ENCODE measurements at regions not wholly inside any gene's neighbourhood (a gene's known extent, or its start where the extent isn't known, plus 50 kb on each side); places are given as distances from the start of the nearest gene placed in this dataset.

DNA sequence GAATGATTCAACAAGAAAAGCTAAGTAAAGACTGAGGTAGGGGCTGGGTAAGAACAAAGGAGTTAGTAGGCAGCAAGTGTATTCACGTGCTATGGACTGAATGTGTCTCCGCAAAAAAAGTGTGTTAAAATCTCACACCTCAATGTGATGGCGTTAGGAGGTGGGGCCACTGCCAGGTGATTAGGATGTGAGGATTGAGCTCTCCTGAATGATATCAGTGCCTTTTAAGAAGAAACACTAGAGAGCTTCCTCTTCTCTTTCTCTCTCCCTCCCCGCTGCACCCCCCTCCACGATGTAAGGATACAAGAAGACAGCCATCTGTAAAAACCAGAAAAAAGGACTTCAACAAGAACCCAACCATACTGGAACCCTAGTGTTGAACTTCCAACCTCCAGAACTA, 396.1 kb upstream of the PLXNA2 start:
- ChIA-PET POLR2A (no interaction called here), CTCF (no interaction called here)
- DNase-seq (ENCODE audit: extremely low spot score): no peak
- TF ChIP-seq L3MBTL2 (conservative IDR thresholded peaks at IDR 0.05) (no peak), FOXK2 (IDR thresholded peaks at IDR 0.05) (no peak)

DNA sequence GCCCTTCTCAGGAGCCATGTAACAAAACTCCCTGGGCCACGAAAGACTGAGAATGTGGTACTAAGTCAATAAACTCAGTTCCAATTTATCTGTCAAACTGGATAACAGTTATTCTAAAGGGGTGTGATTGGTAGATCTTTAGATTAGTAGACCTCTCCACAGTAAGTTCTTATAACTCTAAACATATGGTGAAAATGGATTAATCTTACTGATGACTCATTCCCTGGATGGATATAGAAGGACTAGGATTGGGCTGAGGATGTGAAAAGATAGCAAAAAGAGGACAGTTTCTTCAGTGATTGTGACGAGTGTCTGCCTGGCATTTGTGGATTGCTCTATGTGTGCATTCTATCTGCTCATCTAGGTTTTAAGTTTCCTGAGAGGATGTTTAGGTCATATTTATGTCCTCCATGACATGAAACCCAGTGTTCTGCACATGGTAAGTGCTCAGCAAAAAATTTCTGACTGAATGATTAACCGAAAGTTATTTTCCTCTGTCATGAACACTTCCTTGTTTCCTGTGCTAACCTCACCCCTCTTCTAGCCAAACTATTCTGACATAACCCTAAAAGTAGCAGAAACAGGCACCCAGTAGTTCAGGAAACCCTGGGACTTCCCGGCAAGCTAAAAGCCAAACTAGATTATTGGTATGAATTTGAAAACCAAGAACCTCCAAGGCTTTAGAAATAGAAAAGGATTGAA, 397.5 kb upstream of the PLXNA2 start:
- no peak for DNase-seq (ENCODE audit: extremely low spot score)
- ChIA-PET POLR2A (no interaction called here), CTCF (no interaction called here)
- TF ChIP-seq FOXK2 (IDR thresholded peaks at IDR 0.05) (no peak), FOXM1 (IDR thresholded peaks at IDR 0.05; ENCODE audit: borderline replicate concordance) (no peak), ARNT (IDR thresholded peaks at IDR 0.05) (no peak), SP1 (IDR thresholded peaks at IDR 0.05) (no peak), HDGF (IDR thresholded peaks at IDR 0.05; ENCODE audit: borderline replicate concordance) (no peak), L3MBTL2 (conservative IDR thresholded peaks at IDR 0.05) (no peak), TARDBP (IDR thresholded peaks at IDR 0.05) (no peak), CTBP1 (IDR thresholded peaks at IDR 0.05; ENCODE audit: borderline replicate concordance) (no peak), FOXA1 (IDR thresholded peaks at IDR 0.05) (no peak), BHLHE40 (IDR thresholded peaks at IDR 0.05; ENCODE audit: borderline replicate concordance) (no peak), ELF4 (IDR thresholded peaks at IDR 0.05) (no peak), SUZ12 (IDR thresholded peaks at IDR 0.05) (no peak), LEF1 (IDR thresholded peaks at IDR 0.05; ENCODE audit: borderline replicate concordance) (no peak), NFRKB (IDR thresholded peaks at IDR 0.05) (no peak), ZNF384 (IDR thresholded peaks at IDR 0.05) (no peak)
- TF ChIP-seq, protein P1, sequence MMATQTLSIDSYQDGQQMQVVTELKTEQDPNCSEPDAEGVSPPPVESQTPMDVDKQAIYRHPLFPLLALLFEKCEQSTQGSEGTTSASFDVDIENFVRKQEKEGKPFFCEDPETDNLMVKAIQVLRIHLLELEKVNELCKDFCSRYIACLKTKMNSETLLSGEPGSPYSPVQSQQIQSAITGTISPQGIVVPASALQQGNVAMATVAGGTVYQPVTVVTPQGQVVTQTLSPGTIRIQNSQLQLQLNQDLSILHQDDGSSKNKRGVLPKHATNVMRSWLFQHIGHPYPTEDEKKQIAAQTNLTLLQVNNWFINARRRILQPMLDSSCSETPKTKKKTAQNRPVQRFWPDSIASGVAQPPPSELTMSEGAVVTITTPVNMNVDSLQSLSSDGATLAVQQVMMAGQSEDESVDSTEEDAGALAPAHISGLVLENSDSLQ (IDR thresholded peaks at IDR 0.05): no peak

DNA sequence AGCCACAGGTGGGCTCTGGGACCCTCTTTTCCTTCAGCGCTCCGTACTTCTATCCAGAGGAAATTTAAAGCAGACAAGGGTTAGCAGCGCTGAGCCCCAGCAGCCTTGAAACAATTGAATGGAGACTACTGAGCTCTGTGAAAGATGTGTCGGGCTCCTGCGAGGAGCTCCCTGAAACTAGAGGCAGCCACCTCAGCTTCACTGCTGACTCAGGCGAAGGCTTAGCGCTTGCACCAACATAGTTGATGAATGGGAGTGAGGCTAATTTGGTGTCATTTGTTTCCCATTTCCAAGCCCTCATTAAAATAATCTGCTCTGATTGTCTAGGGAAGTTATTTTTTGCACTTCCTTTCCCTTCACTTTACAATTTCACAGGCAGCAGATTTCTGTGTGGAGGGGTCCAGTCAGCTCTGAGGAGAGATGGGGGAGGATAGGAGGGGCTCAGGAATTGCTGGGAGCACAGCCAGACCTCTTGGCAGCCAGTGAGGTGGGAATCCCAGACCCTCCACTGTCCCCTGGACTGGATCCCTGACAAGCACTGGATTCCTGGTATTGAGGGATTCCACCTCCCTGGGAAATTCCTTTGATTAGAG, 398.9 kb upstream of the PLXNA2 start:
- CTCF ChIA-PET: no interaction called here

DNA sequence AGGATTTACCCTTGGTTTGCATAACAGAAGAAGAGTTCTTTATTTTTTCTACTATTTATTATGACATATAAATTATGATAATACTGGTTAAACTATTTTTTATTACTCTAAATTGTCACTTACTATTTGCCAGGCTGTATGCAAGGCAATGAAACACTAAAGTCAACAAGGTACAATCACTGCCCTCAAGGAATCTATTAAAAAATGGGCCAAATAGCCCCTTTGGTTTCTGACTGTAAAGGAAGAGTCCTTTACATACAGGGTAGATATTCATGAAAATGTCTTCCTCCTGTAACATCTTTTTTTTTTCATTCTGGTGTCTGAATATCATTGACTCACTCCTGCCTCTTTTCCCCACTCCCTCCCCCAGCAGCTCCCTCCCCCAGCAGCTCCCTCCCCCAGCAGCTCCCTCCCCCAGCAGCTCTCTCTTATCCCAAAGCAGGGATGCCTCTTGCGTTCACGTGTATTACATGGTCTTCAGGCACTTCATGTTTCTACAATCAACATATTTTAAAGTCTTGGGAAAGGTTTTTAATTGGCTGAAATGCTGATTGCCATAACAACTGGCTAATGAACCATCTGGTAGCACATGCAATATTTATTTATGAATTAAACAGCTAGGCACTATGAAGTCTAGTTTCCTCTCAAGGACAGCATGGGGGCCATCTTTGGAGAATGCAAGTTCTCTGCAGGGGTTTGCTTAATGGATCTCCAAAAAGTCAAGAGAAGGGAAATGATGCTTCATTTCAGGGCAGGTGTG, 400.4 kb upstream of the PLXNA2 start:
- ChIA-PET POLR2A (no interaction called here), CTCF (interaction anchor here (0.6 kb wide), 2 partner anchors 14 to 148 kb away, joined by 3 to 4 read pairs; no protein-coding TSS in a partner anchor)
- no peak for DNase-seq (ENCODE audit: extremely low spot score)
- TF ChIP-seq ZNF384 (IDR thresholded peaks at IDR 0.05): no peak
- TF ChIP-seq HDGF (IDR thresholded peaks at IDR 0.05; ENCODE audit: borderline replicate concordance): no peak
- TF ChIP-seq ELF4 (IDR thresholded peaks at IDR 0.05): no peak

More for the DNA sequence above, 398.9 kb upstream of the PLXNA2 start:
- no peak for DNase-seq (ENCODE audit: extremely low spot score)
- POLR2A ChIA-PET: no interaction called here
- TF ChIP-seq FOXA1 (IDR thresholded peaks at IDR 0.05) (no peak), NFRKB (IDR thresholded peaks at IDR 0.05) (no peak), FOXK2 (IDR thresholded peaks at IDR 0.05) (no peak), TARDBP (IDR thresholded peaks at IDR 0.05) (no peak), ELF4 (IDR thresholded peaks at IDR 0.05) (no peak), SP1 (IDR thresholded peaks at IDR 0.05) (no peak), FOXM1 (IDR thresholded peaks at IDR 0.05; ENCODE audit: borderline replicate concordance) (no peak), L3MBTL2 (conservative IDR thresholded peaks at IDR 0.05) (no peak), LEF1 (IDR thresholded peaks at IDR 0.05; ENCODE audit: borderline replicate concordance) (no peak), HDGF (IDR thresholded peaks at IDR 0.05; ENCODE audit: borderline replicate concordance) (no peak), ZNF384 (IDR thresholded peaks at IDR 0.05) (no peak), CTBP1 (IDR thresholded peaks at IDR 0.05; ENCODE audit: borderline replicate concordance) (no peak)
- TF ChIP-seq, protein P1 (IDR thresholded peaks at IDR 0.05): no peak

DNA sequence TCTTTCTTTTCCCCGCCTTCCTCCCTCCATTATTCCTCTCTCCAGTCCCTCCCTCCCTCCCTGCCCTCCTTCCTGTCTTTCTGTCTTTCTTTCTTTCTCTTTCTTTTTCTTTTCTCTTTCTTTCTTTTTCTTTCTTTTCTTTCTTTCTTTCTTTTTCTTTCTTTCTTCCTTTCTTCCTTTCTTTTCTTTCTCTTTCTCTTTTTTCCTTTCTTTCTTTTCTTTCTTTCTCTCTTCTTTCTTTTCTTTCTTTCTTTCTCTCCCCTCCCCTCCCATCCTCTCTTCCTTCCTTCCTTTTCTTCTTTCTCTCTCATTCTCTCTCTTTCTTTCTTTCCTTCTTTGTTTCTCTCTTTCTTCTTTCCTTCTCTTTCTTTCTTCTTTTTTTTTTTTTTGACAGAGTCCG, 402.2 kb upstream of the PLXNA2 start:
- POLR2A ChIA-PET: no interaction called here
- CTCF ChIA-PET: no interaction called here
- DNase-seq (ENCODE audit: extremely low spot score): no peak
- no peak for TF ChIP-seq FOXK2 (IDR thresholded peaks at IDR 0.05)
- TF ChIP-seq NFRKB (IDR thresholded peaks at IDR 0.05): no peak
- TF ChIP-seq HDGF (IDR thresholded peaks at IDR 0.05; ENCODE audit: borderline replicate concordance): no peak
- TF ChIP-seq FOXA1 (IDR thresholded peaks at IDR 0.05): no peak
- TF ChIP-seq ARNT (IDR thresholded peaks at IDR 0.05): no peak
- no peak for TF ChIP-seq LEF1 (IDR thresholded peaks at IDR 0.05; ENCODE audit: borderline replicate concordance)
- no peak for TF ChIP-seq SUZ12 (IDR thresholded peaks at IDR 0.05)
- TF ChIP-seq TARDBP (IDR thresholded peaks at IDR 0.05): no peak
- TF ChIP-seq FOXM1 (IDR thresholded peaks at IDR 0.05; ENCODE audit: borderline replicate concordance): no peak
- no peak for TF ChIP-seq BHLHE40 (IDR thresholded peaks at IDR 0.05; ENCODE audit: borderline replicate concordance)
- no peak for TF ChIP-seq L3MBTL2 (conservative IDR thresholded peaks at IDR 0.05)
- TF ChIP-seq, protein P1 (IDR thresholded peaks at IDR 0.05): no peak
- no peak for TF ChIP-seq SP1 (IDR thresholded peaks at IDR 0.05)
- TF ChIP-seq ZNF384 (IDR thresholded peaks at IDR 0.05): no peak
- TF ChIP-seq CTBP1 (IDR thresholded peaks at IDR 0.05; ENCODE audit: borderline replicate concordance): no peak
- no peak for TF ChIP-seq ELF4 (IDR thresholded peaks at IDR 0.05)

DNA sequence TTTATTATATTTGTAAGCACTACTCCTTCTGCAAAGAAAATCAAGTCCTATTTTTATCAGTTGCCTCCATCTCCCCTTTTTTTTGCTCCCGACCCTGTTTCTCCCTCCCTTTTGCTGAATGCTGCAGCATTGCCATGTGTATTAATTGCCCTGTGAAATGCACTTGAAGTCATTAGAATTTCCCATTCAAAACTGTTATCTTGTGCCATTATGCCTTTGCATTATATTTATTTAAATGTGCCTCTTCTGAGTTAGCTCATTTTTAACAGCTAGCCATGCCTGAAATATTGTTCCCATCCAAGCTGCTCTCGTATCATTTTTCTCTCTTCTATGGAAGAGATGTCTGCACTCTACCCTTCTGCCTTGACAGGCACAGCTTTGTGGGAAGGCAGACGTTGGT, 404.0 kb upstream of the PLXNA2 start:
- no peak for TF ChIP-seq FOXA1 (IDR thresholded peaks at IDR 0.05)
- TF ChIP-seq FOXM1 (IDR thresholded peaks at IDR 0.05; ENCODE audit: borderline replicate concordance): no peak
- no peak for TF ChIP-seq FOXK2 (IDR thresholded peaks at IDR 0.05)
- no peak for TF ChIP-seq HDGF (IDR thresholded peaks at IDR 0.05; ENCODE audit: borderline replicate concordance)
- no peak for TF ChIP-seq NFRKB (IDR thresholded peaks at IDR 0.05)
- TF ChIP-seq TARDBP (IDR thresholded peaks at IDR 0.05): no peak
- no peak for TF ChIP-seq ARNT (IDR thresholded peaks at IDR 0.05)
- no peak for TF ChIP-seq SP1 (IDR thresholded peaks at IDR 0.05)
- no peak for TF ChIP-seq CTBP1 (IDR thresholded peaks at IDR 0.05; ENCODE audit: borderline replicate concordance)
- no peak for TF ChIP-seq LEF1 (IDR thresholded peaks at IDR 0.05; ENCODE audit: borderline replicate concordance)
- TF ChIP-seq ZNF384 (IDR thresholded peaks at IDR 0.05): no peak
- TF ChIP-seq, protein P1 (IDR thresholded peaks at IDR 0.05): no peak
- TF ChIP-seq BHLHE40 (IDR thresholded peaks at IDR 0.05; ENCODE audit: borderline replicate concordance): no peak
- DNase-seq (ENCODE audit: extremely low spot score): no peak
- CTCF ChIA-PET: no interaction called here
- POLR2A ChIA-PET: no interaction called here
